GM12865 (cell line): ENCODE measurements at regions not wholly inside any gene's neighbourhood (a gene's known extent, or its start where the extent isn't known, plus 50 kb on each side); places are given as distances from the start of the nearest gene placed in this dataset.

ENCODE experiments used
- DNase-seq: peaks from one replicate; pipeline ENCODE4 v3.0.0; 2010; ENCODE audit warnings: low read depth
- H3K4me3 ChIP-seq: 2 replicates; pipeline ENCODE4 v1.5.1; 2011; ENCODE audit warnings: mild to moderate bottlenecking, low read depth, low read length, control low read depth
- TF ChIP-seq, protein P1 (sequence below): IDR thresholded peaks from 2 replicates; pipeline ENCODE4 v1.5.1; 2011; ENCODE audit warnings: low read length, control low read depth, low read depth, inconsistent platforms; ENCODE audit not compliant: insufficient read depth; ENCODE audit errors: missing control alignments

GRCh38 chr2:217288472-217289063, 428.7 kb upstream of the TNP1 start:
- TF ChIP-seq, protein P1, sequence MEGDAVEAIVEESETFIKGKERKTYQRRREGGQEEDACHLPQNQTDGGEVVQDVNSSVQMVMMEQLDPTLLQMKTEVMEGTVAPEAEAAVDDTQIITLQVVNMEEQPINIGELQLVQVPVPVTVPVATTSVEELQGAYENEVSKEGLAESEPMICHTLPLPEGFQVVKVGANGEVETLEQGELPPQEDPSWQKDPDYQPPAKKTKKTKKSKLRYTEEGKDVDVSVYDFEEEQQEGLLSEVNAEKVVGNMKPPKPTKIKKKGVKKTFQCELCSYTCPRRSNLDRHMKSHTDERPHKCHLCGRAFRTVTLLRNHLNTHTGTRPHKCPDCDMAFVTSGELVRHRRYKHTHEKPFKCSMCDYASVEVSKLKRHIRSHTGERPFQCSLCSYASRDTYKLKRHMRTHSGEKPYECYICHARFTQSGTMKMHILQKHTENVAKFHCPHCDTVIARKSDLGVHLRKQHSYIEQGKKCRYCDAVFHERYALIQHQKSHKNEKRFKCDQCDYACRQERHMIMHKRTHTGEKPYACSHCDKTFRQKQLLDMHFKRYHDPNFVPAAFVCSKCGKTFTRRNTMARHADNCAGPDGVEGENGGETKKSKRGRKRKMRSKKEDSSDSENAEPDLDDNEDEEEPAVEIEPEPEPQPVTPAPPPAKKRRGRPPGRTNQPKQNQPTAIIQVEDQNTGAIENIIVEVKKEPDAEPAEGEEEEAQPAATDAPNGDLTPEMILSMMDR, result no peak
- no peak for DNase-seq
- no peak overlapping the region for H3K4me3 ChIP-seq

- H3K4me3 ChIP-seq, result no peak overlapping the region
- no peak for DNase-seq
- TF ChIP-seq, protein P1, result no peak
Measured at GRCh38 chr2:217286833-217287232, 427.0 kb upstream of the TNP1 start.

GRCh38 chr2:217285926-217286325, 426.1 kb upstream of the TNP1 start:
- no peak overlapping the region for H3K4me3 ChIP-seq
- no peak for DNase-seq
- TF ChIP-seq, protein P1, result no peak

DNA sequence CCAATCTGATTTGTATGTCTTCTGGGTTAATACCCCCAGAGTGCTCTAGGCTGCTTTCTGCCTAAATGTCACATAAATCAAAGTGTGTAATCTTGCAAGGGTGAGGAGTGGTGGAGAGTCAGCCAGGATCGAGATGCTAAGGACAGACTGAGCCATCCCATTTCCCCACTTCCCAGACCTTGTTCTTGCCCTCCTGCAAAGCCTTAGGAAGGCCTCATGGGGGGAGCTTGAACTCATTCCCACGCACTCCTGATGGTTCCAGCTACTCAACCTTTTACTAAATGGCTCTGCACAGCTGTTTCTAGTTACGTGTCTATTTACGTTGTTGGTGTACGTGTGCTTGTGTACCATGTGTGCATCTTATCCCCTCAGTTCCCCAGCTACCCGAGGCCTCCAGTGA, 423.6 kb upstream of the TNP1 start:
- TF ChIP-seq, protein P1, result no peak
- no peak for DNase-seq
- no peak overlapping the region for H3K4me3 ChIP-seq

DNA sequence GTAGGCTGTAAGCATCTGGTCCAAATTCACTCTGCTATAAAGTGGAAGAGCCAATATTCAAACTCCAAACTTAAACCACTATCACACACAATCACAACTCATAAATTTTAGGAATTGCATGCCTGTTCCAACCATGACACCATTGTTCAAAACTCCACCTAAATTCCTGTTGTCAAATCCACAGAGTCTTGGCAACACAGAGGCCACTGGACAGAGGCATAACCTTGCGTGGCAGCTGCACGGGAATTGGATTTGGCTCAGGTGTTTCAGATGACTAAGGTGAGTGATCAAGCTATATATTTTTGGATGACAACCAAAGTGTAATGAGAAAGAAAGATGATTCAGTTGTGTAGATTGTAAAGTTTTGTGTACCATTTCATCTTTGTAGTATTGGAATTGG, 422.7 kb upstream of the TNP1 start:
- DNase-seq, result no peak
- TF ChIP-seq, protein P1, result no peak

DNA sequence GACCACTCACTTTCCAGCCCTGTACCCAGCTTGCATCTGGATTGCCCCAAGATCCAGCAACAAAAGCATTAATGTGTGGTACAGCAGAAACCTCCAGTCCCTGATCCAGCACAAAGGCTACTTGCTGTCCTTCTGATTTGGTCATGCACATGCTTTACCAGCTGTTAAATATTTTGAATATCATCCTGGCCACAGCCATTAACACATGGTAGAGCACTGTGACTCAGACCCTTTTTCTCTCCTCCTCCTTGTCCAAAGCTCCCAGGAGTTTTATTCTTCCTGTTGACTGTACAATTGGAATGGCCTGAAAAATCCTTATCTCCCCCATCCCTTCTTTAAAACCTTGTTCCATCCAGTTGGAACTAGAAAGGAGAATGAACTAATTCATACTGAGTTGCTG, 419.7 kb upstream of the TNP1 start:
- TF ChIP-seq, protein P1, result no peak
- DNase-seq, result no peak
- no peak overlapping the region for H3K4me3 ChIP-seq

More for the DNA sequence above, 422.7 kb upstream of the TNP1 start:
- H3K4me3 ChIP-seq, result no peak overlapping the region

DNA sequence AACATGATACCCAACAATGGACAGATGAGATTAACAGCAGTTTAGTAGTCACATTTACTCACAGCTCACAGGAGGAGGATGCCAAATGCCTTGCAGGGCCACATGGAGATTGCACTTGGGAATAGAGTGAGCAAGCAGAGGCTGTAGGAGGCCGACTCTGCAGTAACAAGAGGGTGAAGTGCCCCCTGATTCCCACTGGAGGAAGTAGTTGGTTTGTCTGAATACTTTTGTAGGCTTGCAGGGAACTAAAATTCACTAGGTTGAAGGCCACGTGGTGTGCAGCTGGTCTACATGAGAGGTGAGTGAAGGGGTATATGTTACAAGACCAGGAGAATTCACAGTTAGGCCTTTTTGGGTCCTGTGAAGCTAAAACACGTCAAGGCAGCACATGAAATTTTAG, 419.3 kb upstream of the TNP1 start:
- TF ChIP-seq, protein P1, result no peak
- DNase-seq, result no peak
- H3K4me3 ChIP-seq, result no peak overlapping the region
